H1 (cell line): ENCODE measurements at regions not wholly inside any gene's neighbourhood (a gene's known extent, or its start where the extent isn't known, plus 50 kb on each side); places are given as distances from the start of the nearest gene placed in this dataset.

Source experiments
- ATF2 ChIP-seq: IDR thresholded peaks from 2 replicates; pipeline ENCODE4 v1.6.1; 2012; ENCODE audit warnings: low read length, inconsistent platforms
- ATF3 ChIP-seq: IDR thresholded peaks from 2 replicates; pipeline ENCODE4 v1.6.1; 2011; ENCODE audit warnings: low read depth, mild to moderate bottlenecking, low read length; ENCODE audit not compliant: insufficient read depth
- CEBPB ChIP-seq: IDR thresholded peaks from 2 replicates; pipeline ENCODE4 v1.6.1; 2012; ENCODE audit warnings: low read depth, low read length
- CTCF ChIP-seq, 3 experiments: IDR thresholded peaks; 1 replicate in 2 of 3; 2 replicates in 1 of 3; pipeline versions ENCODE4 v1.5.1 to v1.6.1; 2011; ENCODE audit warnings: low read length in 3 of 3, mild to moderate bottlenecking in 3 of 3, inconsistent platforms in 2 of 3, low read depth in 1 of 3, moderate library complexity in 1 of 3; ENCODE audit not compliant: insufficient read depth in 1 of 3; ENCODE audit errors: control extremely low read depth in 1 of 3
- HDAC6 ChIP-seq: IDR thresholded peaks from one replicate; pipeline ENCODE4 v1.7.1; 2012; ENCODE audit warnings: low read depth, mild to moderate bottlenecking, inconsistent platforms, low read length, moderate library complexity
- KDM1A ChIP-seq: fragments of 200-600, 300-600 bp; sonication (generic); IDR thresholded peaks from 2 replicates; pipeline ENCODE4 v1.7.1; 2016; ENCODE audit warnings: mild to moderate bottlenecking, low read length, borderline replicate concordance
- POU5F1 ChIP-seq: IDR thresholded peaks from 2 replicates; pipeline ENCODE4 v1.6.1; 2011; ENCODE audit warnings: low read depth, mild to moderate bottlenecking, low read length, moderate library complexity
- RNF2 ChIP-seq: fragments of 200-900, 300-1000 bp; sonication (generic); IDR thresholded peaks from 2 replicates; pipeline ENCODE4 v1.7.1; 2016; ENCODE audit warnings: borderline replicate concordance, low read depth, mild to moderate bottlenecking, antibody characterized with exemption, low read length; ENCODE audit not compliant: poor library complexity, severe bottlenecking; ENCODE audit errors: missing control alignments
- SIX5 ChIP-seq: IDR thresholded peaks from 2 replicates; pipeline ENCODE4 v1.6.1; 2011; ENCODE audit warnings: mild to moderate bottlenecking, low read depth, low read length
- SP2 ChIP-seq: IDR thresholded peaks from 2 replicates; pipeline ENCODE4 v1.6.1; 2012; ENCODE audit warnings: mild to moderate bottlenecking, low read length, inconsistent platforms
- TAF7 ChIP-seq: optimal IDR thresholded peaks from 2 replicates; pipeline ENCODE3; 2011; ENCODE audit warnings: low read depth, mild to moderate bottlenecking, inconsistent platforms, low read length, moderate library complexity, borderline replicate concordance
- TBP ChIP-seq: IDR thresholded peaks from 2 replicates; pipeline ENCODE4 v1.6.1; 2011; ENCODE audit warnings: low read depth, low read length, improper control_type of control experiment
- YY1 ChIP-seq: IDR thresholded peaks from 2 replicates; pipeline ENCODE4 v1.6.1; 2011; ENCODE audit warnings: low read depth, mild to moderate bottlenecking, low read length

GRCh38 chr3:87792534-87793336 is 266.1 kb downstream of the CGGBP1 start, which contains the start of gene HTR1F (continued):
- TF ChIP-seq CTCF (IDR thresholded peaks at IDR 0.05; ENCODE audit: control extremely low read depth in 1 of 3, insufficient read depth in 1 of 3, low read depth in 1 of 3, low read length in 3 of 3) (peak; percentile 25 to 49 (median 29)), SIX5 (no peak), SP2 (no peak), CEBPB (no peak), ATF3 (no peak), RNF2 (no peak), POU5F1 (no peak), HDAC6 (no peak), TAF7 (no peak), KDM1A (peak; percentile 57; the same call in 1 of the 2 replicates), TBP (no peak), YY1 (no peak), ATF2 (no peak)
